Stimulated activated CD4-positive, alpha-beta T cell treated with anti-CD3 and anti-CD28 coated beads, TNF-alpha, amount 100 ng/mL, for 24 hours (primary cell): ENCODE measurements at regions not wholly inside any gene's neighbourhood (a gene's known extent, or its start where the extent isn't known, plus 50 kb on each side); places are given as distances from the start of the nearest gene placed in this dataset.

Experiments
- DNase-seq, 3 experiments: peaks; one replicate each; pipeline ENCODE4 v3.0.0-alpha.2; 2020; ENCODE audit warnings: low read depth in 3 of 3

- no peak for DNase-seq
Observed at GRCh38 chr15:61682891-61683735, 377.1 kb downstream of the VPS13C start.

GRCh38 chr15:61681676-61682075 is 378.6 kb downstream of the VPS13C start:
- DNase-seq = no peak

- no peak for DNase-seq
Observed at GRCh38 chr15:61681038-61681418, 379.2 kb downstream of the VPS13C start.

- DNase-seq = no peak
Observed at GRCh38 chr15:61680260-61681037, 379.8 kb downstream of the VPS13C start.

- no peak for DNase-seq
Observed at GRCh38 chr15:61671736-61672135, 388.5 kb downstream of the VPS13C start.

GRCh38 chr15:61668444-61668843 is 391.8 kb downstream of the VPS13C start:
- DNase-seq = no peak

- DNase-seq = no peak
Observed at GRCh38 chr15:61661791-61662190, 398.5 kb downstream of the VPS13C start.

GRCh38 chr15:61660579-61660978 is 399.7 kb downstream of the VPS13C start:
- no peak for DNase-seq

GRCh38 chr15:61659566-61660190 is 400.6 kb downstream of the VPS13C start:
- DNase-seq = no peak

GRCh38 chr15:61657461-61657860 is 402.8 kb downstream of the VPS13C start:
- DNase-seq = no peak

GRCh38 chr15:61656391-61656790 is 403.9 kb downstream of the VPS13C start:
- DNase-seq = no peak

GRCh38 chr15:61655881-61656280 is 404.4 kb downstream of the VPS13C start:
- DNase-seq = no peak

- DNase-seq = no peak
Observed at GRCh38 chr15:61654918-61655317, 405.3 kb downstream of the VPS13C start.

- DNase-seq = no peak
Observed at GRCh38 chr15:61654002-61654740, 406.1 kb downstream of the VPS13C start.

- DNase-seq = no peak
Observed at GRCh38 chr15:61653110-61653509, 407.1 kb downstream of the VPS13C start.

GRCh38 chr15:61651267-61651666 is 409.0 kb downstream of the VPS13C start:
- no peak for DNase-seq

GRCh38 chr15:61649046-61649445 is 411.2 kb downstream of the VPS13C start:
- DNase-seq = no peak

GRCh38 chr15:61644550-61644949 is 415.4 kb upstream of the RORA start:
- no peak for DNase-seq

GRCh38 chr15:61641645-61642044 is 412.5 kb upstream of the RORA start:
- DNase-seq = no peak

GRCh38 chr15:61640756-61641155 is 411.7 kb upstream of the RORA start:
- DNase-seq = no peak

- DNase-seq = no peak
Observed at GRCh38 chr15:61639491-61639890, 410.4 kb upstream of the RORA start.

- DNase-seq = no peak
Observed at GRCh38 chr15:61634837-61635236, 405.7 kb upstream of the RORA start.
